Liver (tissue), 7 donors: ENCODE measurements at regions not wholly inside any gene's neighbourhood (a gene's known extent, or its start where the extent isn't known, plus 50 kb on each side); places are given as distances from the start of the nearest gene placed in this dataset.

Experiments
- DNase-seq: peaks from one replicate; pipeline ENCODE4 v3.0.0-alpha.2; 2017; ENCODE audit warnings: low spot score
- H3K27ac ChIP-seq, 2 donors: one replicate each; pipeline ENCODE4 v1.7.0; 2013; ENCODE audit warnings: inconsistent platforms in 2 of 2, low read length in 2 of 2, control low read depth in 1 of 2, low read depth in 1 of 2, mild to moderate bottlenecking in 1 of 2
- H3K27me3 ChIP-seq, 4 donors: one replicate each; pipeline versions ENCODE4 v1.6.1 to v1.7.0; 2013; ENCODE audit warnings: low read length in 3 of 4, inconsistent platforms in 1 of 4, mild to moderate bottlenecking in 1 of 4, moderate library complexity in 1 of 4; ENCODE audit not compliant: control insufficient read depth in 4 of 4, insufficient read depth in 4 of 4
- H3K36me3 ChIP-seq, 4 donors: one replicate each; pipeline versions ENCODE4 v1.6.1 to v1.7.0; 2013; ENCODE audit warnings: low read length in 3 of 4, mild to moderate bottlenecking in 3 of 4, low read depth in 1 of 4, moderate library complexity in 1 of 4; ENCODE audit not compliant: control insufficient read depth in 4 of 4, insufficient read depth in 3 of 4
- H3K4me1 ChIP-seq, 4 donors: one replicate each; pipeline versions ENCODE4 v1.6.1 to v1.7.0; 2013; ENCODE audit warnings: low read length in 3 of 4, mild to moderate bottlenecking in 3 of 4, moderate library complexity in 1 of 4; ENCODE audit not compliant: control insufficient read depth in 4 of 4, insufficient read depth in 4 of 4
- H3K4me3 ChIP-seq, 3 donors: one replicate each; pipeline versions ENCODE4 v1.6.1 to v1.7.0; 2013; ENCODE audit warnings: low read length in 3 of 3, control low read depth in 1 of 3, low read depth in 1 of 3, mild to moderate bottlenecking in 1 of 3
- H3K9ac ChIP-seq, 2 donors: one replicate each; pipeline ENCODE4 v1.7.0; 2013; ENCODE audit warnings: low read length in 2 of 2, mild to moderate bottlenecking in 2 of 2, moderate library complexity in 2 of 2, control low read depth in 1 of 2, low read depth in 1 of 2
- H3K9me3 ChIP-seq, 4 donors: one replicate each; pipeline versions ENCODE4 v1.6.1 to v1.7.0; 2013; ENCODE audit warnings: low read length in 3 of 4; ENCODE audit not compliant: control insufficient read depth in 4 of 4
- ATF3 ChIP-seq: IDR thresholded peaks from 2 replicates; pipeline ENCODE4 v1.6.1; 2016; ENCODE audit warnings: antibody characterized with exemption
- FOXA2 ChIP-seq: IDR thresholded peaks from 2 replicates; pipeline ENCODE4 v1.6.1; 2016; ENCODE audit warnings: antibody characterized with exemption
- HNF4G ChIP-seq: IDR thresholded peaks from 2 replicates; pipeline ENCODE4 v1.6.1; 2016; ENCODE audit warnings: antibody characterized with exemption
- JUND ChIP-seq, 2 donors: IDR thresholded peaks; 2 replicates each; pipeline ENCODE4 v1.6.1; 2016; ENCODE audit warnings: antibody characterized with exemption in 2 of 2
- MAX ChIP-seq: IDR thresholded peaks from 2 replicates; pipeline ENCODE4 v1.6.1; 2016; ENCODE audit warnings: antibody characterized with exemption
- REST ChIP-seq: IDR thresholded peaks from 2 replicates; pipeline ENCODE4 v1.6.1; 2016; ENCODE audit warnings: antibody characterized with exemption, mild to moderate bottlenecking
- ZBTB33 ChIP-seq: IDR thresholded peaks from 2 replicates; pipeline ENCODE4 v1.6.1; 2016; ENCODE audit warnings: antibody characterized with exemption
- WGBS: extraction: QIAGEN DNeasy Blood & Tissue Kit; methylation state at CpG from one replicate; pipeline ENCODE4 v1.1.7; 2013; 5-methylcytosine and 5-hydroxymethylcytosine counted together
- donor health status: healthy.
- donor health status: healthy.
- donor health status: healthy.
- donor health status: healthy.

- TF ChIP-seq REST (no peak), HNF4G (no peak), ATF3 (no peak), ZBTB33 (no peak), JUND (IDR thresholded peaks at IDR 0.05) (no peak)
Observed at GRCh38 chr2:108106731-108107130, 120.4 kb downstream of the SLC5A7 start (continued).

GRCh38 chr2:108111936-108112335, 125.6 kb downstream of the SLC5A7 start:
- Histone ChIP-seq H3K9ac (no peak overlapping the region), H3K9me3 (peaks cover 0 to 4% (median 0%) of the 10 kb centered on the region in 4 donors), H3K4me1 (no peaks in the 10 kb centered on the region), H3K36me3 (no peaks in the 10 kb centered on the region), H3K27me3 (peaks cover 0 to 3% (median 0%) of the 10 kb centered on the region in 4 donors), H3K27ac (no peak overlapping the region), H3K4me3 (no peak overlapping the region)
- TF ChIP-seq HNF4G (no peak), ATF3 (no peak), MAX (no peak), FOXA2 (no peak), ZBTB33 (no peak), JUND (IDR thresholded peaks at IDR 0.05) (no peak), REST (no peak)
- no peak for DNase-seq
- 54% methylated on average over 2 of the region's 2 CpGs for WGBS
